SU-DHL-6 (cell line): ENCODE measurements at regions not wholly inside any gene's neighbourhood (a gene's known extent, or its start where the extent isn't known, plus 50 kb on each side); places are given as distances from the start of the nearest gene placed in this dataset.

Source experiments
- EZH2phosphoT487 ChIP-seq: fragments of 200-600 bp; sonication (generic), shearing (Covaris generic); conservative IDR thresholded peaks from 2 replicates; pipeline ENCODE4 v1.6.1; 2018; ENCODE audit warnings: mild to moderate bottlenecking, antibody characterized with exemption, low read length, moderate library complexity, mixed read lengths
- TF ChIP-seq, protein P1 (sequence below): fragments of 200-600 bp; sonication (generic); IDR thresholded peaks from one replicate; pipeline ENCODE4 v1.5.1; 2017; ENCODE audit warnings: antibody characterized with exemption, mild to moderate bottlenecking, low read length, moderate library complexity; ENCODE audit not compliant: insufficient read depth, poor library complexity, severe bottlenecking

GRCh38 chr3:89964347-89964746, 856.9 kb downstream of the EPHA3 start:
- TF ChIP-seq, protein P1, sequence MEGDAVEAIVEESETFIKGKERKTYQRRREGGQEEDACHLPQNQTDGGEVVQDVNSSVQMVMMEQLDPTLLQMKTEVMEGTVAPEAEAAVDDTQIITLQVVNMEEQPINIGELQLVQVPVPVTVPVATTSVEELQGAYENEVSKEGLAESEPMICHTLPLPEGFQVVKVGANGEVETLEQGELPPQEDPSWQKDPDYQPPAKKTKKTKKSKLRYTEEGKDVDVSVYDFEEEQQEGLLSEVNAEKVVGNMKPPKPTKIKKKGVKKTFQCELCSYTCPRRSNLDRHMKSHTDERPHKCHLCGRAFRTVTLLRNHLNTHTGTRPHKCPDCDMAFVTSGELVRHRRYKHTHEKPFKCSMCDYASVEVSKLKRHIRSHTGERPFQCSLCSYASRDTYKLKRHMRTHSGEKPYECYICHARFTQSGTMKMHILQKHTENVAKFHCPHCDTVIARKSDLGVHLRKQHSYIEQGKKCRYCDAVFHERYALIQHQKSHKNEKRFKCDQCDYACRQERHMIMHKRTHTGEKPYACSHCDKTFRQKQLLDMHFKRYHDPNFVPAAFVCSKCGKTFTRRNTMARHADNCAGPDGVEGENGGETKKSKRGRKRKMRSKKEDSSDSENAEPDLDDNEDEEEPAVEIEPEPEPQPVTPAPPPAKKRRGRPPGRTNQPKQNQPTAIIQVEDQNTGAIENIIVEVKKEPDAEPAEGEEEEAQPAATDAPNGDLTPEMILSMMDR = no peak
- no peak for TF ChIP-seq EZH2phosphoT487
